BJ (cell line): ENCODE measurements at regions not wholly inside any gene's neighbourhood (a gene's known extent, or its start where the extent isn't known, plus 50 kb on each side); places are given as distances from the start of the nearest gene placed in this dataset.

Source experiments
- CTCF ChIA-PET: fragments of 350-600 bp; formaldehyde crosslinking; extraction: SDS; loops from one replicate; lab custom pipeline; 2021; ENCODE audit warnings: antibody characterized with exemption, inconsistent platforms; lab: Yijun Ruan, JAX
- POLR2A ChIA-PET: fragments of 300-600 bp; sonication (Branson Sonifier 250); formaldehyde crosslinking; extraction: SDS; loops from one replicate; lab custom pipeline; 2021; ENCODE audit warnings: antibody characterized with exemption; lab: Charles Lee
- DNase-seq: peaks from one replicate; pipeline ENCODE4 v3.0.0-alpha.2; 2011; ENCODE audit warnings: low read depth
- H3K27me3 ChIP-seq: 2 replicates; pipeline ENCODE4 v1.6.0; 2011; ENCODE audit warnings: low read length; ENCODE audit not compliant: control insufficient read depth, insufficient read depth
- H3K36me3 ChIP-seq: 2 replicates; pipeline ENCODE4 v1.5.1; 2011; ENCODE audit warnings: low read length; ENCODE audit not compliant: control insufficient read depth, insufficient read depth
- H3K4me3 ChIP-seq: 2 replicates; pipeline ENCODE4 v1.5.1; 2011; ENCODE audit warnings: low read depth, mild to moderate bottlenecking, control low read depth, low read length
- CTCF ChIP-seq: IDR thresholded peaks from 2 replicates; pipeline ENCODE4 v1.5.1; 2011; ENCODE audit warnings: low read depth, mild to moderate bottlenecking, control low read depth, inconsistent platforms, low read length, moderate library complexity; ENCODE audit not compliant: insufficient read depth

DNA sequence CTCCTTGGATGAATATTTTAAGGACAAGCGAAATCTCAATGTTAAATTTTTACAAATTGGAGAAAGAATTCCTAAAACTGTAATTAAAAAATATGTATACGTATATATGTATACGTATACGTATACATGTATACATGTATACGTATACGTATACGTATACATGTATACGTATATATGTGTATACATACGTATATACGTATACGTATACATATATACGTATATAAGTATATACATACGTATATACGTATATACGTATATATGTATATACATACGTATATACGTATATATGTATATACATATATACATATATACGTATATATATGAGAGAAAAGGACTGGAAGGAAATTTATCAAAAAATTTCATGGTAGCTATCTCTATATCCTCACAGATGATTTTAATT lies 110.2 kb upstream of the ACKR3 start:
- ChIA-PET POLR2A (no interaction called here), CTCF (no interaction called here)
- H3K4me3 ChIP-seq: no peak overlapping the region
- H3K36me3 ChIP-seq: no peaks in the 10 kb centered on the region
- no peaks in the 10 kb centered on the region for H3K27me3 ChIP-seq
- no peak for DNase-seq
- no peak for TF ChIP-seq CTCF

DNA sequence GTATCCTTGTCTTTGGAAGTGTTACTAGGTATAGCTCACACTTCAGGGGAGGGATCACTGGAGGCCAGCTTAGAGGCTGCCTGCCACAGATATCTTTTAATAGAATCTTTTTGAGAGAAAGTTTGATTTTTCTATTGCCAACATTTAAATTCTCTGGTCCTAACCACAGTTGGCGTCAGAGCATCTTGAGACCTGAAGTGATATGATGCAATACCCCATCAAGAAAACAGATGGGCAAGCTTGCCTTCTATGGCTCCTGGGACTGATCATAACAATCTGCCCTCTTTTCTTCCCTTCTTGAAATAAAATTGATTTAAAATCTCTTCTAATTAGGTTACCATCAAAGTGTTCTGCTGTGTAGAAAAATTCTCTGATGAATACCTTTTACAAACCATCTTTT lies 105.5 kb upstream of the ACKR3 start:
- no peak for TF ChIP-seq CTCF
- H3K4me3 ChIP-seq: no peak overlapping the region
- no peak for DNase-seq
- H3K36me3 ChIP-seq: no peaks in the 10 kb centered on the region
- ChIA-PET CTCF (interaction anchor here (1.1 kb wide), 1 partner anchor 9 kb away, joined by 3 read pairs; no protein-coding TSS in a partner anchor), POLR2A (no interaction called here)
- H3K27me3 ChIP-seq: no peaks in the 10 kb centered on the region

DNA sequence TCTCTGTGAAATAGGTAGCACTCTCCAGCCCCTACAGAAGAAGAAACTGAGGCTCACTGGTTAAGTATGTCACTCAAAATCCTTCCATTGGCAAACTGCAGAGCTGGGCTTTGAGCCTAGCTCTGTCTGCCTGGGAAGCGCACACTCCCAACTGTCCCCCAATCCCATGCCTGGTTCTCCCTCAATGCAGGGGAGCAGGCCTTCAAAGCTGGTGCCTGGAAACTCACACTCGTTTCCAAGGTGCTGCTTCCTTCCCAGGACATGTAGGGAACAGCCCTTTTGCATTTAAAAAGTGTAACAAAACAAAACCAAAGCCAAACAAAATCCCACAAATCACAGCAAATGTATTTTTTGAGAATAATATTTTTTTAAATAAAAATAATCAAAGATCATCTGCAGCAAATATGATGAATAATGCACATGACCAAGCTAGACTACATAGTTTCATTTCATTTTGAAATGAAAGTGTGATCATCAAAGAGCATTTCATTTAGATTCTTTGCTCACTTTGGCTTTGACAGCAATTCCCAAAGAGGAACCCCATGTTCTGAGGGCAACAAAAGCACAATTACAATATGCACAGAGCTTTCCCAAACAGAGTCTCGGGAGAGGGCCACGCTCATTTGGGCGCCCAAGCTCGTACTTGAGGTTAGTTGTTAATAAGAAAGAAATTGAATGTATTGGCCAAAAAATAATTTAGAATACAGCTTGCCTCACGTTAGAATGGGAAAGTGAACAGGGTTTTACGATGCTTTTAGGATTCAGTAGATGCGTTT lies 96.7 kb upstream of the ACKR3 start:
- CTCF ChIA-PET: interaction anchor here (0.5 kb wide), 1 partner anchor 22 kb away, joined by 4 read pairs; no protein-coding TSS in a partner anchor
- Histone ChIP-seq H3K27me3 (no peaks in the 10 kb centered on the region), H3K36me3 (no peaks in the 10 kb centered on the region), H3K4me3 (no peak overlapping the region)
- POLR2A ChIA-PET: no interaction called here
- TF ChIP-seq CTCF: no peak
- no peak for DNase-seq

DNA sequence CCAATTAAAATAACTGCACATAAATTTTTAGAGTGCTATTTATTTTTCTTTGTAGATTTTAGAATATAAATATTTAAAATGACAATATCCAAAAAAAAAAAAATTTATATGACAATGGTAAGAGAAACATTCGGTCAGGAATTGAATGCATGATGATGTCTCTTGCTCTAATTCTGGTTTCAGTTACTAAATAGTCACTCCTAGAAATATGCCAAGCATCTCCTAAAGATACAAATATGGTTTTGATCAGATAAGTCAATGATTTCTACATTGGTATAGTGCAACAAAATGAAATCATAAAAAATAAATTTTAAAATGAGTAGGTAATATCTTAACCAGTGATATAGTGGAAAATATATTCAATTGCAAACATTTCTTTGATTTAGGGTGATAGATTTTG lies 95.9 kb upstream of the ACKR3 start:
- Histone ChIP-seq H3K27me3 (no peaks in the 10 kb centered on the region), H3K36me3 (no peaks in the 10 kb centered on the region), H3K4me3 (no peak overlapping the region)
- ChIA-PET CTCF (no interaction called here), POLR2A (no interaction called here)
- no peak for TF ChIP-seq CTCF
- no peak for DNase-seq

DNA sequence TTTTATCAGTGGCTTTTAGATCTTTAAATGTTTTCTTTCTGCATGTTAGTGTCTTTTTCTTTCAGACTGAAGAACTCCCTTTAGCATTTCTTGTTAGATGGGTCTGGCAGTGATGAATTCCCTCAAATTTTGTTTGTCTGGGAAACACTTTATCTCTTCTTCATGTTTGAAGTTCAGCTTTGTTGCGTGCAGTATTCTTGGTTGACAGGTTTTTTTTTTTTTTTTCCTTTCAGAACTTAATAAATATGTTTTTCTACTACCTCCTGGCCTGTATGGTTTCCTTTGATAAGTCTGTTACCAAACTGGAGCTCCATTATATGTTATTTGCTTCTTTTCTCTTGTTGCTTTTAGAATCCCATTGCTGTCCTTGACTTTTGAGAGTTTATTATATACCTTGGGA lies 89.8 kb upstream of the ACKR3 start:
- CTCF ChIA-PET: no interaction called here

More for the DNA sequence above, 89.8 kb upstream of the ACKR3 start:
- H3K27me3 ChIP-seq: no peaks in the 10 kb centered on the region
- POLR2A ChIA-PET: no interaction called here
- DNase-seq: no peak
- H3K4me3 ChIP-seq: no peak overlapping the region
- no peak for TF ChIP-seq CTCF
- H3K36me3 ChIP-seq: no peaks in the 10 kb centered on the region
